WTC11 (cell line): ENCODE measurements at regions not wholly inside any gene's neighbourhood (a gene's known extent, or its start where the extent isn't known, plus 50 kb on each side); places are given as distances from the start of the nearest gene placed in this dataset.

Experiments used
- ATF3 ChIP-seq: sonication (generic); formaldehyde crosslinking; conservative IDR thresholded peaks from 2 replicates; pipeline ENCODE4 v1.8.1; 2022; ENCODE audit warnings: mild to moderate bottlenecking, missing genetic modification reagents
- CTCF ChIP-seq: fragments of 200-600 bp; IDR thresholded peaks from 2 replicates; pipeline ENCODE4 v1.8.0; 2022; ENCODE audit warnings: antibody characterized with exemption
- FOXJ3 ChIP-seq: sonication (generic); formaldehyde crosslinking; IDR thresholded peaks from 2 replicates; pipeline ENCODE4 v1.9.0; 2021; ENCODE audit warnings: missing genetic modification reagents, mild to moderate bottlenecking, borderline replicate concordance
- FOXK1 ChIP-seq: sonication (generic); formaldehyde crosslinking; IDR thresholded peaks from 2 replicates; pipeline ENCODE4 v1.8.0; 2022; ENCODE audit warnings: mild to moderate bottlenecking, moderate library complexity, missing genetic modification reagents
- KAT7 ChIP-seq: sonication (generic); formaldehyde crosslinking; IDR thresholded peaks from 2 replicates; pipeline ENCODE4 v1.8.1; 2023; ENCODE audit warnings: missing genetic modification reagents, mild to moderate bottlenecking, borderline replicate concordance
- ZBTB43 ChIP-seq: sonication (generic); formaldehyde crosslinking; IDR thresholded peaks from 2 replicates; pipeline ENCODE4 v1.8.1; 2023; ENCODE audit warnings: mild to moderate bottlenecking, missing genetic modification reagents
- TF ChIP-seq, protein P1 (sequence below): sonication (generic); formaldehyde crosslinking; IDR thresholded peaks from 2 replicates; pipeline ENCODE4 v1.8.0; 2022; ENCODE audit warnings: mild to moderate bottlenecking, missing genetic modification reagents
- TF ChIP-seq, protein P2 (sequence below): sonication (generic); formaldehyde crosslinking; IDR thresholded peaks from 2 replicates; pipeline ENCODE4 v1.8.0; 2022; ENCODE audit warnings: mild to moderate bottlenecking, missing genetic modification reagents

- TF ChIP-seq ATF3 (CRISPR knock-in tag) (no peak), ZBTB43 (CRISPR knock-in tag) (no peak), FOXJ3 (CRISPR knock-in tag) (no peak), CTCF (no peak), FOXK1 (CRISPR knock-in tag) (no peak), KAT7 (CRISPR knock-in tag) (no peak)
- TF ChIP-seq, protein P1, sequence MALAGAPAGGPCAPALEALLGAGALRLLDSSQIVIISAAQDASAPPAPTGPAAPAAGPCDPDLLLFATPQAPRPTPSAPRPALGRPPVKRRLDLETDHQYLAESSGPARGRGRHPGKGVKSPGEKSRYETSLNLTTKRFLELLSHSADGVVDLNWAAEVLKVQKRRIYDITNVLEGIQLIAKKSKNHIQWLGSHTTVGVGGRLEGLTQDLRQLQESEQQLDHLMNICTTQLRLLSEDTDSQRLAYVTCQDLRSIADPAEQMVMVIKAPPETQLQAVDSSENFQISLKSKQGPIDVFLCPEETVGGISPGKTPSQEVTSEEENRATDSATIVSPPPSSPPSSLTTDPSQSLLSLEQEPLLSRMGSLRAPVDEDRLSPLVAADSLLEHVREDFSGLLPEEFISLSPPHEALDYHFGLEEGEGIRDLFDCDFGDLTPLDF (CRISPR knock-in tag), result no peak
- TF ChIP-seq, protein P2, sequence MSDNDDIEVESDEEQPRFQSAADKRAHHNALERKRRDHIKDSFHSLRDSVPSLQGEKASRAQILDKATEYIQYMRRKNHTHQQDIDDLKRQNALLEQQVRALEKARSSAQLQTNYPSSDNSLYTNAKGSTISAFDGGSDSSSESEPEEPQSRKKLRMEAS (CRISPR knock-in tag), result no peak
Measured at GRCh38 chr4:105067946-105068345, 78.7 kb upstream of the TET2 start.
